HAP-1 (cell line): ENCODE measurements at regions not wholly inside any gene's neighbourhood (a gene's known extent, or its start where the extent isn't known, plus 50 kb on each side); places are given as distances from the start of the nearest gene placed in this dataset.

Experiments
- DNase-seq, 2 experiments: peaks; one replicate each; pipeline ENCODE4 v3.0.0-alpha.2; 2016 to 2020; ENCODE audit warnings: low spot score in 2 of 2
- H3K27me3 ChIP-seq: fragments of 250-450 bp; sonication (Bioruptor Pico); 2 replicates; pipeline ENCODE4 v1.5.1; 2020; ENCODE audit warnings: low read depth, mild to moderate bottlenecking, moderate library complexity
- H3K36me3 ChIP-seq: fragments of 250-450 bp; sonication (Bioruptor Pico); replicated peaks from 2 replicates; pipeline ENCODE4 v1.5.1; 2020; ENCODE audit warnings: mild to moderate bottlenecking
- H3K4me1 ChIP-seq: fragments of 250-450 bp; sonication (Bioruptor Pico); 2 replicates; pipeline ENCODE4 v1.5.1; 2020; ENCODE audit warnings: mild to moderate bottlenecking
- H3K4me3 ChIP-seq: fragments of 250-450 bp; sonication (Bioruptor Pico); 2 replicates; pipeline ENCODE4 v1.5.1; 2020; ENCODE audit warnings: mild to moderate bottlenecking, moderate library complexity
- H3K9me3 ChIP-seq: fragments of 250-450 bp; sonication (Bioruptor Pico); 2 replicates; pipeline ENCODE4 v1.5.1; 2020; ENCODE audit warnings: mild to moderate bottlenecking, moderate library complexity
- in situ Hi-C: fragments of 300-500 bp; cut with MboI; formaldehyde crosslinking; loops from 3 replicates; pipeline ENCODE4 v1.14.3; 2020; ENCODE audit warnings: low sequenced_read_pairs, inconsistent platforms, mixed read lengths

DNA sequence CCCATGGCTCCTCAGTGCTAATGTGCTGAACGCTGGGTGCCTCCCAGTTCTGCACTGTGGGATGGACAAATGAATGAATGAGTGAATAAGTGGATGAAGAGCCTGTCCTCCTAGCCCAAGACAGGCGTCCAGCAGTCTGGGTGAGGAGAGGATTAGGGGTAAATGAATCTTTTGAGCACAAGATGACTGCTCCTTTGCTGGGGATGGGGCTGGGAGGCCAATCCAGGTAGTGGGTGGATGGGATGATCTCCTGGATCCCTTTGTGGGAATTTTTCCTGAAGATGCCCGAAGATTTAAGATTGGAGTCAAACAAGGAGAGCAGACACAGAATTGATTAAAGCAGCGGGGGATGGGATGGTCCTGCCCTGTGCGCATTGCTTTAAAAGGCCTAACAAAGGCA is 65.3 kb upstream of the MLN start:
- Histone ChIP-seq H3K27me3 (no peaks in the 10 kb centered on the region), H3K9me3 (no peaks in the 10 kb centered on the region), H3K4me1 (peaks cover 5% of the 10 kb centered on the region; the same call in 1 of the 2 replicates), H3K36me3 (no peaks in the 10 kb centered on the region), H3K4me3 (no peak overlapping the region)
- DNase-seq: peak in 1 of 2 experiments; percentile 19
- in situ Hi-C loops: no loop called here

DNA sequence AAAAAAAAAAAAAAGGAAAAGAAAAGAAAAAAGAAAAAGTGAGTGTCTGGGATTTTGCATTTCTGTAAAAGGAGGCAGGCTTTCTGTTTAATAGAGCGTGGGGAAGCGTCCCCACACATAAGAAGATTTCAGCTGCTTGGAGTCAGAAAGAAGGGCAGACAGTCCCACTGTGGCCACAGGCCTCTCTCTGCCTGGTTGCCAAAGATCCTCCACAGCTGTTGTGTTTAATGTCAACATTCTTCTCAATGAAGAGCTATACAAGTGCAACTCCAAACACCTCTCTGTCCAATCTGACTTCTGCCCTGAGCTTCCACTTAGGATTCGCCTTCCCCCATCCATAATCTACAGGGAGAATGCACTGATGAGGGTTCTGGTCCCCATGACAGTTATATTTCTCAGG is 64.3 kb upstream of the MLN start:
- in situ Hi-C loops: no loop called here
- Histone ChIP-seq H3K9me3 (no peaks in the 10 kb centered on the region), H3K4me1 (peaks cover 5% of the 10 kb centered on the region; the same call in 1 of the 2 replicates), H3K4me3 (no peak overlapping the region), H3K27me3 (no peaks in the 10 kb centered on the region), H3K36me3 (no peaks in the 10 kb centered on the region)
- no peak for DNase-seq

DNA sequence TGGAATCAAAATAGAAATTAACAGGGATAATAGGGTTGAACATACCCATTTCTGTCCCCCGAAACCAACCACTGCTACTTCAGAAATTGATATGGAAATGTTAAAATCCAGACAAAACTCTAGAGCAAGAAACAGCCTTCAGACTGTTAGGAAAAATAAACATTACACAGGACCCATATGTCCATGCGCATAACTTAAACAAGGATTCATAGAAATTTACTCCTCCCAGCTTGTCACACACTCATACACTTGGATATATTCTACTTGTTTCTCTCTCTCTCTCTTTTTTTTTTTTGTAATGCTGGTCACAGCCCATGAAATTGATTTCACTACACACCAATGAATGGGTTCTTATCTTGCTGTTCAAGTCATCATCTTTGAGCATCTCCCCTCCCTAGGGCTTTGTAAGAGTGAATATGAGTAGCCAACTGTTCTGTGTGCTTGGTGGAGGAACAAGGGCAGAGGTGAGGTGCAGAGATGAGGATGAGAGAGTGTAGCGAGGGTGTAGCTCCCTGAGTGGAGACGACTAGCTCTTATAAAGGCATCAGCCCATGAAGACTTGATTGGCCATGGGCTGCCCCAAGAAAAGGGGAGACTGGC is 61.8 kb upstream of the MLN start:
- Histone ChIP-seq H3K4me1 (peaks cover 5% of the 10 kb centered on the region; the same call in 1 of the 2 replicates), H3K27me3 (no peaks in the 10 kb centered on the region), H3K9me3 (no peaks in the 10 kb centered on the region), H3K4me3 (no peak overlapping the region), H3K36me3 (no peaks in the 10 kb centered on the region)
- in situ Hi-C loops: no loop called here
- no peak for DNase-seq

DNA sequence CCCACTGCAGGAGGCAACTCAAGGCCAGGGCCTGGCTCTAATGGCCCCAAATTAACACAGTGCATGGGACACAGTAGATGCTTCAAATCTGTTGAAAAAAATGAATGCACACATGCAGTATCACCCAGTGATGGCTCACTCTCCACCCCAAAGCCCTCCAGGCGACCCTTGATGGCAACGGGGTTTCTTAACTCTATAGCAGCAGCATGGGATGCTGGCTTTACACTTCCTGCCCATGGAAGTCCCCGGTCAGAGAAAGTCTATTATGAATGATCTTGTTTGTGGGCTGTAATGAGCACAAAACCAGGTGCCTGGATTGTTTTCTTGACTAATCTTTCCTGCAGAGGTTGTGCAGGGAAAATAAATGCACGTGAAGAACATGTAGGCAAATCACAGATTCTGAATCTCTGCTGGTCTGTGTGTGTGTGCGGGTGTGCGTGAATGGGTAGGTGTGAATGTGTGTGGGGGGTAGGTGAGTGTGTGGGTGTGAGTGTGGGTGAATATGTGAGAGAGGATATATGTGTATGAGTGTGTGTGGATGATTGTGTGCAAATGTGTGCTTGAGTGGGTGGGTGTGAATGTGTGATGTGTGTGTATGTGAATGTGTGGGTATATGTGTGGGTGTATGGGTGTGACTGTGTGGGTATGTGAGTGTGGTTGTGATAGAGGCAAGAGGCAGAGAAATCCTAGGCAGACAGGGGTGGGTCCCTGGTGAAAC is 60.1 kb upstream of the MLN start:
- no peaks in the 10 kb centered on the region for H3K27me3 ChIP-seq
- in situ Hi-C loops: no loop called here

DNA sequence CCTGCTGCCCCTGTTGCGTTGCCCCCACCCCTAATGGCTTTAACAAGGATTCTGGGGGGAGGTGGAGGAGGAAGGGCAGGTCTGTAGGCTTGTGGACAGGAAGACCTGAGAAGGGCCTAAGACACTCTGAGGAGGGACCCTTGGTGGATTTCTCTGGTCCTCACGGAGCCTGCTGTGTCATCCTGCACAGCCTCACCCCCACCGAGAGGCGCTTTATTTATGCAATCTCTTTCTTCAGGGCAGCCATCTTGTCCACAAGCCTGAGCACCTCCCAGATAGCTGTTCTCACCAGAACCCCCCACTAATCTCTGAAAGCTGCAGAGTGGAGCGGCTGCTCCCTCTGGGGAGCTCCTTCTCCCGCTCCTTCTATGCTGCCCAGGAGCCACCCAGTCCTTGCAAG is 59.3 kb upstream of the MLN start:
- DNase-seq: no peak
- no peak overlapping the region for H3K4me3 ChIP-seq
- no peaks in the 10 kb centered on the region for H3K9me3 ChIP-seq
- H3K27me3 ChIP-seq: no peaks in the 10 kb centered on the region
- in situ Hi-C loops: no loop called here
- no peaks in the 10 kb centered on the region for H3K36me3 ChIP-seq
- H3K4me1 ChIP-seq: no peaks in the 10 kb centered on the region

More for the DNA sequence above, 60.1 kb upstream of the MLN start:
- Histone ChIP-seq H3K4me1 (no peaks in the 10 kb centered on the region), H3K36me3 (no peaks in the 10 kb centered on the region), H3K9me3 (no peaks in the 10 kb centered on the region), H3K4me3 (no peak overlapping the region)
- no peak for DNase-seq

DNA sequence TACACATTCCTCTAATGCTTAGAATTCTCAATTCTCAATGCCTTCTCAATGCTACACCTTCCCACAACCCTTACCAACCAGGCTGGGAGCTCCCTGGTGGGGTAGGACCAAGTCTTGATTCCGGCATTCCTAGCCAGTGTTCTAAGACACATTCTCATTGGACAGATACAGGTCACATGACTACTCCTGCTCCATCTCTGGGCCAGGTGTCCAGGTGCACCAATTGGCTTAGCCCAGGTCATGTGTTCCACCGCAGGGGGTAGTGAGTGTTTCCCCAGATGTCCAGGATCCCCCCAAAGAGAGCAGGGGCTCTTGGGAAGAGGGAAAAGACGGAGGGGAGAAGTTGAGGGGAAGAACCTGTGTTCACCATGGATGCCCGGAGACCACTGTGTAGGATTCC is 58.7 kb upstream of the MLN start:
- Histone ChIP-seq H3K4me3 (no peak overlapping the region), H3K36me3 (no peaks in the 10 kb centered on the region), H3K4me1 (no peaks in the 10 kb centered on the region), H3K27me3 (no peaks in the 10 kb centered on the region), H3K9me3 (no peaks in the 10 kb centered on the region)
- in situ Hi-C loops: no loop called here
- DNase-seq: no peak

DNA sequence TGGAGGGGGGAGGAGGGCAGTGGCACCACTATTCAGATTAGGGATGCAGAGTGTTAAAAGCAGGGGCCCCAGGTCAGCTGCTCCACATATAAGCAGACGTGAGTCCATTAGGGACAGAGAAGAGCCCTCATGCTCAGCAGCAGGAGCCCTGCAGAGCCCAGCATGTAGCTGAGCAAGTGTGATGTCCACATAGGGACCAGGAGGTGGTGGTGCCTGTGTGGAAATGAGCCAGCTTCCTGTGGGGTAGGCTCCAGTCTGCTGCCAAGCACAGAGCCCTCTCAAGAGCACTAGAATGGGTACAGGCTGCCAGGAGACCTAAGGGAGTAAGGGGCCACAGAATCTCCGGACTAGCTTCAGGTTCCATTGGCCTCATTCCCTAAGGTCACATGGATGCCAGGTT is 57.9 kb upstream of the MLN start:
- no peak overlapping the region for H3K4me3 ChIP-seq
- H3K27me3 ChIP-seq: no peaks in the 10 kb centered on the region
- no peak for DNase-seq
- H3K36me3 ChIP-seq: no peaks in the 10 kb centered on the region
- H3K9me3 ChIP-seq: no peaks in the 10 kb centered on the region
- H3K4me1 ChIP-seq: no peaks in the 10 kb centered on the region
- in situ Hi-C loops: no loop called here

DNA sequence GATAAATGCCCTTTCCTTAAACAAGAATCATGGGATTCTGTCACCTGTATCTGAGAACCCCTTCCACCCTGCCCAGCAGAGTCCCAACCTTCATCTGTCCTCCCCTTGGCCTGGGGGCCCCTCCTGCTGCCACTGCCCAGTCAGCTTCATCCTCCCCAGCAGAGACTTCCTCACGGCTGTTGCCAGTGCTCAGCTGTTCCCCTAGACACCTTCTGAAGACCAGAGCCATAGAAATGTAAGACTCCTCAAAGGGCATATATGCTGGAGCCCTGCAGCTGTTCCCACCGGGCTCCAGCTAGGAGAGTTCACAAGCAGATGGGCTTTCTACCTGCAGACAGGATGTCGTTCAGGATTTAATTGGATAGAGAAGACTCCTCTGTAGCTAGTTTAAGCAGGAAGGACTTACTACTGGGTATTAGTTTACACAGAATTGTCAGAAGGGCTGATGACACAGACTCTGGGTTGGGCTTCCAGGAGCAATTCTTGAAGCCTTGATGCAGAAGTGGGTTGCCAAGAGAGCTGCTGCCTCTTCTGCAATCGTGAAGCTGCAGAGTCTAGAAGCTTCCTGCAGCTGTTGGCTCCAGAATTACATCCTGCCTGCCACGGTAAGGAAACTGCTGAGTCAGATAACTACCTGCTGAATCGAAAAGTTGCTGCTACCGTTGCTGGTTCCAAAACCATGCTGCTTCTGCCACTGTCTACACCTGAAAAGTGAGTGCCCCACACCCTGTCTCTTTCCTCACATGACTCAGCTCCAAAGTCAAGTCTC is 57.1 kb upstream of the MLN start:
- DNase-seq: no peak
- Histone ChIP-seq H3K4me3 (no peak overlapping the region), H3K4me1 (no peaks in the 10 kb centered on the region), H3K27me3 (no peaks in the 10 kb centered on the region), H3K36me3 (no peaks in the 10 kb centered on the region), H3K9me3 (no peaks in the 10 kb centered on the region)
- in situ Hi-C loops: no loop called here

DNA sequence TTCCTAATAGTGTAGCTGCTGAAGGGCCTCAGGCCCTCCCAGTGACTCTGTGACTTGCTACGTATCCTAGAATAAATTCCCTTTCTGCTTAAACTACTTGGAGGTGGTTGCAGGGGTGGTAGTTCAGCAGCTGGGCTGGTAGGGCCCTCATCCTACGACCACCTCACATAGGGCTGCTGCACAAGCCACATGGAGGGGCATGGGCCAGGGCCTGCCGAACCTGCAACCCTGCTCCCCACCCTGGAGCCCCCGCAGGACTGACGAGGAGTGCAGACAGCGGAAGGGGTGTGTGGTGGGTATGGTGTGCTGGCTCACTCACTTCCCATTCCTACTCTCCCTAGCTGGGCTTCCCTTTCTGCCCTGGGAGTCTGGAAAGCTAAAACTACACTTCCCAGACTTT is 56.2 kb upstream of the MLN start:
- H3K4me1 ChIP-seq: no peaks in the 10 kb centered on the region
- DNase-seq: no peak
- in situ Hi-C loops: no loop called here
- H3K4me3 ChIP-seq: no peak overlapping the region
- H3K27me3 ChIP-seq: no peaks in the 10 kb centered on the region
- H3K36me3 ChIP-seq: no peaks in the 10 kb centered on the region
- no peaks in the 10 kb centered on the region for H3K9me3 ChIP-seq

DNA sequence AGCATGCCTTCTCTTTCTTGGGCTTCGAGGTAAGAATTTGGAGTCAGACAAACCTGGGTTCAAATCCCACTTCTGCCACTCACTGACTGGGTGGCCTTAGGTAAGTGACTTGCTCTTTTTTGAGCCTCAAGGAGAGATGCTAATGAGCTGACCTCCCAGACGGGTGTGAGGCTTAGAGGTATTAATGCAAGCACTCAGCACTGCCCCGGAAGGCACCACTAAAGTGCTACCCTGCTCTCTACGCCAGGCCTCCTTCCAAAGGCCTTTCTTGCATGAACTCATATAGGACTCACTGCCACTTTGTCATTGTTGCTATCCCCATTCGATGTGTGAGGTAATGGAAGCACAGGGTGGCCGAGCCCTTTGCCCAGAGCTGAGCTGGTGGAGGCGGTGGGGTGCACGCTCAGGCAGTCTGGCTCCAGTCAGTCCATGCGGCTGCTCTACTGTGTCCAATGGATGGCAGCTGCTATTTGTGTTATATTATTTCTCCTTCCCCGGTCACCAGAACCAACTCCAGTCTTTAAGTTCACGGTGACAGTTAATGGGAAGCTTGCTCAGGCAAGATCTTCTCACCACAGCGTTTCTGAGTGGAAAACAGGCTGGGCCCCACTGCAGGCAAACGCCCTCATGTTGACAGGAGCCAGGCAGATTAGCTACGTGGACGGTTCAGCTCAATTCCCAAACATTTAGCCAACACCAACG is 55.2 kb upstream of the MLN start:
- Histone ChIP-seq H3K9me3 (no peaks in the 10 kb centered on the region), H3K4me3 (no peak overlapping the region), H3K36me3 (no peaks in the 10 kb centered on the region), H3K27me3 (no peaks in the 10 kb centered on the region), H3K4me1 (no peaks in the 10 kb centered on the region)
- in situ Hi-C loops: no loop called here
- no peak for DNase-seq

DNA sequence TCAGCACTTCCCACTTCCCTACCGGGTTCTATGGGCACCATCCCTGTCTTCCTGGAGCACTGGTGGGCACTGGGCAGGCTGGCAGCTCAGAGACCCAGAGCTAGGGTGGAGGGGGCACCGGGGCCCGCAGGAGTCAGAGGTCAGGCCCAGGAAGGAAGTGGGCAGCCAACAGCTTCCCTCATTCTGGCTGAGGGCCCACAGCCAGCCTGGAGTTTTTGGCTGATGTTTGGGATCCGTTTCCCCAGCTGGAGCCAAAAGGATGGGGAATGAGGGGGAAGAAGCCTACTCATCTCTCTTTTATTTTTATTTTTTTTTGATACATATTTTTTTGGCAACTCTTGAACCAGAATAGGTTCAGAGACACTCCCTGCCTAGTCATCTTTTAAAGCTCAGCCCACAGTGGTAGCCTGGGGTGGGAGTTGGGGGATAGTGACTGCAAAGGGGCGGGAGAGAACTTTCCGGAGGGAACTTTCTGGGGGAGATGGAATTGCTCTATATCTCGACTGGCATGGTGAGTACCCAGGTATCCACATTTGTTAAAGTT is 54.2 kb upstream of the MLN start:
- H3K27me3 ChIP-seq: no peaks in the 10 kb centered on the region
- H3K4me1 ChIP-seq: no peaks in the 10 kb centered on the region
- no peak for DNase-seq
- in situ Hi-C loops: no loop called here
- H3K36me3 ChIP-seq: no peaks in the 10 kb centered on the region
- H3K9me3 ChIP-seq: no peaks in the 10 kb centered on the region
- H3K4me3 ChIP-seq: no peak overlapping the region

DNA sequence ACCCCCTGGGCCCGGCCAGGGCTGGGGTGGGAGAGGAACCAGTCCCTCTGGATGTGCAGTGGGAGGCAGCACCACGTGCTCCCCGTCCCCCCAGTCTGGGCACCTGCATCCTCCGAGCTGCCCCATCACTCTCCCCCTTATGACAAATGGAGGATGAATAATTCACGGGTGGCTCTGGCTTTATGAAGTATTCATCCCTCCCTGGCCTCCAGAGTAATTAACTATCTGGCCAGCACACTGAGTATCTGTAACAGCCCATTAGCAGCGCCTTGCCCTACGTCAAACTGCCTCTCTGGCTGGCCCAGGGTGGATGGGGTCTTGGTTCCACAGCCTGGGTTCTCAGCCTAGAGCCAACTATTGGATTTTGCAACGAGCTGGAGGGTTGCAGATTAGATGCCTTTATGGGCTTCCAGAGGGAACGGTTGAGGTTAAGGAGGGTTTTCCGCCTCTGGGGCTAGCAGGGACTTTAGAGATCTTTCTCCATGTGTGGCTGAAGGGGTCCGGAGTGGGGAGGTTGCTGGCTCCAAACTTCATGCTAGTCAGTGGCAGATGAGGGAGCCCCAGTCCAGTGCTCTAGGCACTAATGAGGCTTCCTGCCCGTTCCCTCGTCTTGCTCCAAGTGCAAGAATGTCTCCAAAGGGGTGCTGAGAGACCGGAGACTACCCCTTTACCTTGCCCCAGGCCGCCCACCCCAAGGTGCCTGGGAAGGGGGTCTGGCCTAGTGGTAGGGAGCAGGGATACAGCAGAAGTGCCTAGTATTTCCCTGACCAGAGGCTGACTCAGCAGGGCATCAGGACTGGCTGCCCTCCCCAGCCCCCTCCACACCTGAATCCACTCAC is 53.5 kb upstream of the MLN start:
- Histone ChIP-seq H3K36me3 (no peaks in the 10 kb centered on the region), H3K4me3 (no peak overlapping the region), H3K9me3 (no peaks in the 10 kb centered on the region), H3K27me3 (no peaks in the 10 kb centered on the region), H3K4me1 (no peaks in the 10 kb centered on the region)
- DNase-seq: no peak
- in situ Hi-C loops: no loop called here

DNA sequence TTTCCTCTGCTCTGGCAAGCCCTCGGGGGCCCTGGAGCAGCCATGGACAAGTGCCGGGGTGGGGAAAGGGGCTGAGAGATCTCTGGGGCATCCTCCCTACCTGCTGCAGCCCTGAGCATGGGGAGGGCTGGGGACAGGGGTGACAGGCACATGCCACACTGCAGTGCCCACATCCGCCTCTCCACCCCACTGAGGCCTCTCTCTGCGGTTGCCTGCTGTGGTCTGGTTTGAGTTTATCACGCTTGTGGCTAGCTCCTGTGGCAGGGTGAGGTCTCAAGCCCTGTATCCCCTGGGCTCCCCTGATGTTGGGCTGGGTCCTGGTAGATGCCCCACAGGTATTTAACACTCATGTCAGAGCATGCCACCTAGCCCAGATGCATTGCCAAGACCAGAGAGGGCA is 52.9 kb upstream of the MLN start:
- H3K27me3 ChIP-seq: no peaks in the 10 kb centered on the region
- H3K36me3 ChIP-seq: no peaks in the 10 kb centered on the region
- no peak for DNase-seq
- H3K4me1 ChIP-seq: no peaks in the 10 kb centered on the region
- no peak overlapping the region for H3K4me3 ChIP-seq
- in situ Hi-C loops: no loop called here
- H3K9me3 ChIP-seq: no peaks in the 10 kb centered on the region
